ENCODE measurements at regions not wholly inside any gene's neighbourhood (a gene's known extent, or its start where the extent isn't known, plus 50 kb on each side); places are given as distances from the start of the nearest gene placed in this dataset.

- no peak overlapping the region for H2BK120ac ChIP-seq (ENCODE audit: low read depth, low read length)
- H3K27me3 ChIP-seq (ENCODE audit: control insufficient read depth in 1 of 2, insufficient read depth in 1 of 2, low read length in 2 of 2): peaks cover 44 to 58% of the 10 kb centered on the region in 2 experiments
- no peak overlapping the region for H3K4me3 ChIP-seq (ENCODE audit: insufficient read depth in 1 of 2, low read depth in 1 of 2, low read length in 2 of 2)
- no peak overlapping the region for H2AFZ ChIP-seq (ENCODE audit: low read depth, low read length)
- no peak overlapping the region for H4K8ac ChIP-seq (ENCODE audit: low read length)
- H3K18ac ChIP-seq (ENCODE audit: low read depth in 1 of 2, low read length in 2 of 2): no peak overlapping the region
- no peak overlapping the region for H2BK15ac ChIP-seq (ENCODE audit: low read depth, poor library complexity, severe bottlenecking)
- H3K23ac ChIP-seq (ENCODE audit: low read length in 2 of 2): peak overlapping the region in 1 of 2 experiments; percentile 28
- H3K14ac ChIP-seq (ENCODE audit: low read length in 2 of 2): no peak overlapping the region
- H3K4ac ChIP-seq (ENCODE audit: low read depth in 1 of 2, low read length in 2 of 2): no peak overlapping the region
- no peak overlapping the region for H2AK5ac ChIP-seq (ENCODE audit: low read length, severe bottlenecking)
- no peak overlapping the region for H2BK12ac ChIP-seq (ENCODE audit: low read length in 2 of 2)
- no peak overlapping the region for H3K27ac ChIP-seq (ENCODE audit: low read length, poor library complexity, severe bottlenecking)
- no peak overlapping the region for H3K4me2 ChIP-seq (ENCODE audit: low read length, poor library complexity, severe bottlenecking)
- H4K91ac ChIP-seq (ENCODE audit: low read length): no peak overlapping the region
- peaks cover 5% of the 10 kb centered on the region for H3K9me3 ChIP-seq (ENCODE audit: control insufficient read depth, low read length)
- H3K9ac ChIP-seq (ENCODE audit: low read length): no peak overlapping the region
- peaks cover 1% of the 10 kb centered on the region for H3K4me1 ChIP-seq (ENCODE audit: control insufficient read depth, insufficient read depth, low read depth, low read length)
- H2BK5ac ChIP-seq (ENCODE audit: low read depth, low read length, poor library complexity, severe bottlenecking): no peak overlapping the region
- no peaks in the 10 kb centered on the region for H3K36me3 ChIP-seq (ENCODE audit: control insufficient read depth in 1 of 2, insufficient read depth in 2 of 2, low read depth in 1 of 2, low read length in 2 of 2)
- no peaks in the 10 kb centered on the region for H3K79me1 ChIP-seq (replicated peaks; ENCODE audit: low read length, poor library complexity, severe bottlenecking)
- 45% methylated on average over 3 of the region's 3 CpGs for WGBS
- DNase-seq: no peak
Observed at GRCh38 chr2:121043827-121044222, 241.2 kb downstream of the TFCP2L1 start.

- H3K27me3 ChIP-seq (ENCODE audit: control insufficient read depth in 1 of 2, insufficient read depth in 1 of 2, low read length in 2 of 2): peaks cover 43 to 61% of the 10 kb centered on the region in 2 experiments
- no peak overlapping the region for H3K4ac ChIP-seq (ENCODE audit: low read depth in 1 of 2, low read length in 2 of 2)
- no peak overlapping the region for H2AK5ac ChIP-seq (ENCODE audit: low read length, severe bottlenecking)
- H3K23ac ChIP-seq (ENCODE audit: low read length in 2 of 2): no peak overlapping the region
- no peak overlapping the region for H2BK12ac ChIP-seq (ENCODE audit: low read length in 2 of 2)
- H2BK120ac ChIP-seq (ENCODE audit: low read depth, low read length): no peak overlapping the region
- no peak overlapping the region for H3K9ac ChIP-seq (ENCODE audit: low read length)
- no peak overlapping the region for H3K14ac ChIP-seq (ENCODE audit: low read length in 2 of 2)
- H3K9me3 ChIP-seq (ENCODE audit: control insufficient read depth, low read length): peaks cover 5% of the 10 kb centered on the region
- H3K4me3 ChIP-seq (ENCODE audit: insufficient read depth in 1 of 2, low read depth in 1 of 2, low read length in 2 of 2): no peak overlapping the region
- H3K79me1 ChIP-seq (replicated peaks; ENCODE audit: low read length, poor library complexity, severe bottlenecking): no peaks in the 10 kb centered on the region
- H3K36me3 ChIP-seq (ENCODE audit: control insufficient read depth in 1 of 2, insufficient read depth in 2 of 2, low read depth in 1 of 2, low read length in 2 of 2): no peaks in the 10 kb centered on the region
- H3K18ac ChIP-seq (ENCODE audit: low read depth in 1 of 2, low read length in 2 of 2): no peak overlapping the region
- H3K4me2 ChIP-seq (ENCODE audit: low read length, poor library complexity, severe bottlenecking): no peak overlapping the region
- H3K4me1 ChIP-seq (ENCODE audit: control insufficient read depth, insufficient read depth, low read depth, low read length): no peaks in the 10 kb centered on the region
- WGBS: 52% methylated on average over 7 of the region's 7 CpGs
- DNase-seq: no peak
- H2BK15ac ChIP-seq (ENCODE audit: low read depth, poor library complexity, severe bottlenecking): no peak overlapping the region
- no peak overlapping the region for H2BK5ac ChIP-seq (ENCODE audit: low read depth, low read length, poor library complexity, severe bottlenecking)
- no peak overlapping the region for H2AFZ ChIP-seq (ENCODE audit: low read depth, low read length)
- H3K27ac ChIP-seq (ENCODE audit: low read length, poor library complexity, severe bottlenecking): no peak overlapping the region
- no peak overlapping the region for H4K8ac ChIP-seq (ENCODE audit: low read length)
- H4K91ac ChIP-seq (ENCODE audit: low read length): no peak overlapping the region
Observed at GRCh38 chr2:121044412-121044811, 240.6 kb downstream of the TFCP2L1 start.

GRCh38 chr2:121045245-121045644, 239.8 kb downstream of the TFCP2L1 start:
- 88% methylated on average over 11 of the region's 11 CpGs for WGBS
- Histone ChIP-seq H4K91ac (ENCODE audit: low read length) (no peak overlapping the region), H3K9me3 (ENCODE audit: control insufficient read depth, low read length) (peaks cover 5% of the 10 kb centered on the region), H3K18ac (ENCODE audit: low read depth in 1 of 2, low read length in 2 of 2) (no peak overlapping the region), H3K79me1 (replicated peaks; ENCODE audit: low read length, poor library complexity, severe bottlenecking) (no peaks in the 10 kb centered on the region), H2BK12ac (ENCODE audit: low read length in 2 of 2) (no peak overlapping the region), H2BK15ac (ENCODE audit: low read depth, poor library complexity, severe bottlenecking) (no peak overlapping the region), H2AFZ (ENCODE audit: low read depth, low read length) (no peak overlapping the region), H3K23ac (ENCODE audit: low read length in 2 of 2) (no peak overlapping the region), H3K9ac (ENCODE audit: low read length) (no peak overlapping the region), H4K8ac (ENCODE audit: low read length) (no peak overlapping the region), H3K27me3 (ENCODE audit: control insufficient read depth in 1 of 2, insufficient read depth in 1 of 2, low read length in 2 of 2) (peaks cover 40 to 64% of the 10 kb centered on the region in 2 experiments), H2BK5ac (ENCODE audit: low read depth, low read length, poor library complexity, severe bottlenecking) (no peak overlapping the region), H3K4me3 (ENCODE audit: insufficient read depth in 1 of 2, low read depth in 1 of 2, low read length in 2 of 2) (no peak overlapping the region), H2AK5ac (ENCODE audit: low read length, severe bottlenecking) (no peak overlapping the region), H2BK120ac (ENCODE audit: low read depth, low read length) (no peak overlapping the region), H3K4me2 (ENCODE audit: low read length, poor library complexity, severe bottlenecking) (no peak overlapping the region), H3K4ac (ENCODE audit: low read depth in 1 of 2, low read length in 2 of 2) (no peak overlapping the region), H3K27ac (ENCODE audit: low read length, poor library complexity, severe bottlenecking) (no peak overlapping the region), H3K14ac (ENCODE audit: low read length in 2 of 2) (no peak overlapping the region), H3K4me1 (ENCODE audit: control insufficient read depth, insufficient read depth, low read depth, low read length) (no peaks in the 10 kb centered on the region), H3K36me3 (ENCODE audit: control insufficient read depth in 1 of 2, insufficient read depth in 2 of 2, low read depth in 1 of 2, low read length in 2 of 2) (no peaks in the 10 kb centered on the region)
- no peak for DNase-seq

GRCh38 chr2:121046335-121046734, 238.7 kb downstream of the TFCP2L1 start:
- Histone ChIP-seq H4K8ac (ENCODE audit: low read length) (no peak overlapping the region), H3K23ac (ENCODE audit: low read length in 2 of 2) (no peak overlapping the region), H3K4me3 (ENCODE audit: insufficient read depth in 1 of 2, low read depth in 1 of 2, low read length in 2 of 2) (no peak overlapping the region), H2AFZ (ENCODE audit: low read depth, low read length) (no peak overlapping the region), H3K4ac (ENCODE audit: low read depth in 1 of 2, low read length in 2 of 2) (no peak overlapping the region), H3K27ac (ENCODE audit: low read length, poor library complexity, severe bottlenecking) (no peak overlapping the region), H3K4me1 (ENCODE audit: control insufficient read depth, insufficient read depth, low read depth, low read length) (no peaks in the 10 kb centered on the region), H3K9me3 (ENCODE audit: control insufficient read depth, low read length) (peaks cover 5% of the 10 kb centered on the region), H4K91ac (ENCODE audit: low read length) (no peak overlapping the region), H3K27me3 (ENCODE audit: control insufficient read depth in 1 of 2, insufficient read depth in 1 of 2, low read length in 2 of 2) (peaks cover 45 to 65% of the 10 kb centered on the region in 2 experiments), H3K18ac (ENCODE audit: low read depth in 1 of 2, low read length in 2 of 2) (no peak overlapping the region), H3K9ac (ENCODE audit: low read length) (no peak overlapping the region), H3K4me2 (ENCODE audit: low read length, poor library complexity, severe bottlenecking) (no peak overlapping the region), H3K79me1 (replicated peaks; ENCODE audit: low read length, poor library complexity, severe bottlenecking) (no peaks in the 10 kb centered on the region), H3K36me3 (ENCODE audit: control insufficient read depth in 1 of 2, insufficient read depth in 2 of 2, low read depth in 1 of 2, low read length in 2 of 2) (no peaks in the 10 kb centered on the region), H3K14ac (ENCODE audit: low read length in 2 of 2) (no peak overlapping the region), H2BK15ac (ENCODE audit: low read depth, poor library complexity, severe bottlenecking) (no peak overlapping the region), H2BK120ac (ENCODE audit: low read depth, low read length) (no peak overlapping the region), H2BK5ac (ENCODE audit: low read depth, low read length, poor library complexity, severe bottlenecking) (no peak overlapping the region), H2BK12ac (ENCODE audit: low read length in 2 of 2) (no peak overlapping the region), H2AK5ac (ENCODE audit: low read length, severe bottlenecking) (no peak overlapping the region)
- no peak for DNase-seq
- WGBS: 80% methylated on average over 3 of the region's 4 CpGs

All from mesenchymal stem cell (in vitro differentiated cells and primary cell).